HK-2 (cell line): ENCODE measurements at regions not wholly inside any gene's neighbourhood (a gene's known extent, or its start where the extent isn't known, plus 50 kb on each side); places are given as distances from the start of the nearest gene placed in this dataset.

ENCODE experiments used
- DNase-seq: peaks from one replicate; pipeline ENCODE4 v3.0.0-alpha.2; 2018; ENCODE audit not compliant: unreplicated experiment

GRCh38 chr3:186411994-186412393, 50.0 kb upstream of the DGKG start:
- no peak for DNase-seq
